SKM-1 treated with dmso at 0.1 percent for 144 hours (cell line): ENCODE measurements at regions not wholly inside any gene's neighbourhood (a gene's known extent, or its start where the extent isn't known, plus 50 kb on each side); places are given as distances from the start of the nearest gene placed in this dataset.
A peak's percentile ranks its signal among the peaks of the same experiment; 100 is the strongest.
"Not testable (repeated sequence)": the region's sequence is repeated elsewhere in the genome, so short reads cannot be mapped to it uniquely, and the experiment has no call there.

Experiments
- DNase-seq: peaks from one replicate; lab custom pipeline; 2025; ENCODE audit not compliant: unreplicated experiment; lab: John Stamatoyannopoulos, UW

DNA sequence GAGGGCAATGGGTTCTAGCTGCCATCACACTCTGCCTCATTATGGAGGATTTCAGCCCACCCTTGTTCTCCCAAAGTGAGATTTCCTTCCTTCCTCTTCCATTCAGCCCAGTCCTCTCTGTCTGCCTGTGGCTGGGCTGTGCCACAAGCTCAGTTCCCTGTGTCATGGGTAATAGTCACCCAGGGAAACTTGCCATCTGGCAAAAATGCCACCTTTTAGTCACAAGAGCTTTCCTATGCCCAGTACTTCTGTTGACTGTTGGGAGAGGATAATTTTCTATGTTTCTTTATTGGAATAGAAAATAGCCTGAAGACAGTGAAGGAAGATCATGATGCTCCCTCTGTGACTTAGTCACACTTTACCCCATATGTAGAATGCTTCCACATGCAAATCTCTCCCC, 71.4 kb downstream of the TLR4 start:
- no peak for DNase-seq

DNA sequence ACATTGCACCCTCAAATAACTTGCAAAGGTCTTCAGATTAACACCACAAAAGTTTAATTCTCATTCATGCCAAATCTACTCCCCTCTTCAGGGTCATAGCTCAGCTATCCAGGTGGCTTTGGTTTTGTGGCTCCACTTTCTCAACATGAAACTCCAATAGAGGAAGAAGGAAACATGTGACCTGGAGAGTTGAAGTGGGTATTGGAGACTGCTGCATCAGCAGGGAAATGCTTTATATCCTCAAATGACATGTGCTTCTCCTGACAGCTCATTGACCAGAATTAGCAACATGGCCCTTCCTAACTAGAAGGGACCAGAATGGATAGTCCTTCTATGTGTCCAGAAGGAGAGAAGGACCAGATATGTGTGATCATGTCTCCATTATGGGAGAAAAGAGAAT, 73.6 kb downstream of the TLR4 start:
- DNase-seq: peak; percentile 26

DNA sequence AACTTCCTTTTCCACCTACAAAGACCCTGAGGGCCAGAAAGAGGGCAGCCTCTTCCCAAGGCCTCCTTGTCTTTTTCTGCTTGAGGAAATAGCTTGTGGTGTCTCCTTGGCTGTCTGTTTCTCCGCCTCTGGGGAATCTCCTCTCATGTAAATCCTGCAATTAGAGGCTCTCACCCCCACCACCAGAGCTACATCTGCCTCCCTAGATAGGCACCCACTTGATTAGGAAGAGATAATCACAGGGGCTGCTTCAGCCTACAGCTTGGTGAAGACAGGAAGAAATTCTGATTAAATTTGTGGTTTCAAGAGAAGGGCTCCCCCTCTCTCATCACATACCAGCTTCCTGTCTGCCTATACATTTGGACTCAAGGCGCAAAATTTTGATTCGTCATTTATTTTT, 75.6 kb downstream of the TLR4 start:
- no peak for DNase-seq

DNA sequence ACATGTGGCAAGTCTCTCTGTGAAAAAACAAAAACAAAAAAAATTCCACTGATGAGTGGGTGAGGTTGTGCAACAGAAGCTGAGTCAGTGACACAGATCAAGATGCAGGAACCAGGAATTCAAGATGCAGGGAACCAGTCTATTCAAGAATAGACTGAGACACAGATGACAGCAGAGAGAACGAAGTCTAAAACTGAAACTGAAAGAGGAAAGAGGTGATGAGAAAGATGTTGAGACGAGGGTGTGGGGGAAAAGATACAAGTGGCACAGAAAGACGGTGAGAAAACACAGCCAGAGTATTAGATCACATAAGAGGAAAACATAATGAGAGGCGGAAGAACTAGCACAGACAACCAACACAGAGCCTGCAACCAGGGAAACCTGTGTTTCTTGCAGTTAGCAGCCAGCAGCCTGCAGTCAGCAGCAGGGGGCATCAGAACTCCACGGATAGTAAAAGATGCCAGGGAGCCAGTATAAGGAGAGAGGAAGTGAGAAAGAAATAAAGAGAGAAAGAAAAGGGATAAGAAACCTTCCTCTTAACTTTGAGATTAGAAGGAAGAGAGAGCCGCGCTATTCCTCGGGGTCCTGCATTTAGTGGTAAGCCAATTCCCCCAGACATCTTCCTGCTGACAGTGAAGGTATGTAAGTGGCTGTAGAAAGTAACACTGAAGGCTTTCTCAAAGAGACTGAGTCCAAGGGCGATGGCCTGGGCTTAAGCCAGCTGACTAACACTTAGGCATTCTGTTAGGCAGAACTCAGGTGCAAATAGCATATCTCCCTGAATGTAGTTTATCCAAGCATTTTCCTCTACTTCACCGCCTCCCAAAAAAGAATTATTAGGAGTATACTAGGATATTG, 79.0 kb downstream of the TLR4 start:
- DNase-seq: peak; percentile 83

DNA sequence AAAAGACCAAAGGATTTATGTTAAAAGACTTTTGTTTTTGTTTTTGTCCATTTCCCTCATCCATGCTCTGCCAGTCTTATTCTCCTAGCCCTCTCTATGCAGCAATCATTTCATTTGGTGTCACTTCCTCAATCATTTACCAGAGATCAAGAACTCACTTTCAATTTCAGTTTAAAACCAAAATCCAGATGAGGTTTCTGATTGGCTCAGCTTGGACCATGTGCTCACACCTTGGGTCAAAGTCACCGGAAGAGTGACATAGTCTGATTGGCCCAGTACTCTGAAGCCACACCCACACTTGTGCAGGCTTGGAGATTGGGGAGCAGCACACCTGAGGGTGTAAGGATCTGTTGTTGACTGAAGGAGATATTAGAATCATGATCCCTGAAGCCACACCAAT, 79.6 kb downstream of the TLR4 start:
- DNase-seq: peak; percentile 43

DNA sequence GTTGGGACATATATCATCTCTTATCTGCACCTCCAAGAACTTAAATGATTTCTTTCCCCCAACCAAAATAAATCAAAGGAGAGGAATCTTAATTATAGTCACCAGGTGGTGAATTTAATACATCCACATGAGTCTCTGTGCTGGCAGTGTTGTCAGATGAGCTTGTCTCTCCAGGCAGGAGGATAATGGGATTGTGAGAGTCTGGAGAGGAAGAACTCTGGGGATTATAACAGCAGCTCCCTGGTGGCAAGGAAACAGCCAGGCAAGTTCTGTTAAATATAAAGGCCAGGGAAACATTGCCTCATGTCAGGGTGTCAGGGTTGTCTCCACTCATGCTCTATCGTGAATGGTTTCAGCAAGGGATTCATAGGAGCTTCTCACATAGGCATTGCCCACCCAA, 80.8 kb downstream of the TLR4 start:
- DNase-seq: no peak

DNA sequence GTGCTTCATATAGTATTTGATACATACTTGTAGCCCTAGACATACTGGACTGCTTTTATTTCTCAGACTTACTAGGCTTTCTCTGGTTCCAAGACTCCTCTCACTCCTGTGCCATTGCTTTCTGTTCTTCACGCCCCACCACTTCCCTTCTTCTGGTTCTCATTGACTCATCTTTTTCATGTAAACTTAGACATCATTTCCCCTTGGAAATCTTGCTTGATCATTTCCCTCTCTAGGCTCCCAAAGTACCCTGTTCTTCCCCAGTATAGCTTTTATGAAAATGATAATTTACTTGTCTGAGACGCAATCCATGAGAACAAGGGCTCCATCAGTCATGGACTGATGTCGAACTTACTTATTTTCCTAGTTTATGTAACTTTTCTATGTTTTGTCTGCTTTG, 83.5 kb downstream of the TLR4 start:
- no peak for DNase-seq

DNA sequence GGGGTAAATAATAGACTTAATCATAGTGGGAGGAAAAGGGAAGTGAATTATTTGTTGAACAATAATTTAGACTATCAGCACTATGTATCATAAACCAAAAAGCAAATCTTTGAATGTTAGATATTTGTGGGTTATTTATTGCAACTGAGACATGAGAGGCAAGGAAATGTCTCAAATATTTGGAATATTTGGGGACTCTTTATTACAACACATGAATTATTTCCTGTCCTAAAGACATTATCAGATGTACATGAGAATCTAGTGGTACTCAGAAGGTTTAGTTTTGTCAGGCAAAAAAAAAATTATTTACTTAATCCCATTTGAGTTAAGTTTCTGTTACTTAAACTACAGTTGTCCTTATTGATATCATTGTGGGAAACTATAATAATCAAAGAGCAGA, 91.1 kb downstream of the TLR4 start:
- DNase-seq: no peak

DNA sequence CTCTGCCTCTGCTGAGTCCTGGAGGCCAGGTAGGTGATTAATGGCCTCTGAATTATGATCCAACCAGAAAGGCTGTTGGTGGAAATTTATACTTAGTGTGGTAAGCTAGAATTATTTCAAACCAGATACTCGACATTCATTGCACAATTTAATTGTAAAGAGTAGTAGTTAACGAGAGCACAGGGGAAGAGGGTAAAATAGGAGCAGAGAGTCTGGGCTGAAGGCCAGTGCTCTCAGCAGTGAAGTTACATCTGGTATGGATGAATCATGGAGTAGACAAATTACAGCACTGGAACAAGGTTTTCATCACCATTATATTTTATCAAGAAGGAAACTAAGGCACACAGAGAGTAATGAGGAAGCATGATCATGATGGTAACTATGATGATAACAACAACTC, 92.5 kb downstream of the TLR4 start:
- no peak for DNase-seq

DNA sequence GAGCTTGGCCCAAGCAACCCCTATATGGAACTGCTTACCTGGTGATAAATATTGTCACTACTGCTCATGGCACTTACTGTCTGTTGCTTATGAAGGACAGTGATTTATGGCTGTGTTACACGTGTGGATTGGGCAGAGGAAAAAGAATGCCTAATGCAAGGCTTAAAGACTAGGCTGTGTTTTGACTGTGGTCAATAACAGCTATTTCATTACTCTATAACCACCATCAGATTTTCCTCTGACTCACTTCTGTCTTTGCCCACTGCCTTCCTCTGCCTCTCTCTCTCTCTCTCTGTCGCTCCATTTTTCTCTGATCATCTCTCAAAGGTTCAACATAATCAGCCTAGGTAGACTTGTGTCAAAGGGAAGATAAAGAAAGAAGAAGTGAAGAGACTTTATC, 96.2 kb downstream of the TLR4 start:
- DNase-seq: no peak

DNA sequence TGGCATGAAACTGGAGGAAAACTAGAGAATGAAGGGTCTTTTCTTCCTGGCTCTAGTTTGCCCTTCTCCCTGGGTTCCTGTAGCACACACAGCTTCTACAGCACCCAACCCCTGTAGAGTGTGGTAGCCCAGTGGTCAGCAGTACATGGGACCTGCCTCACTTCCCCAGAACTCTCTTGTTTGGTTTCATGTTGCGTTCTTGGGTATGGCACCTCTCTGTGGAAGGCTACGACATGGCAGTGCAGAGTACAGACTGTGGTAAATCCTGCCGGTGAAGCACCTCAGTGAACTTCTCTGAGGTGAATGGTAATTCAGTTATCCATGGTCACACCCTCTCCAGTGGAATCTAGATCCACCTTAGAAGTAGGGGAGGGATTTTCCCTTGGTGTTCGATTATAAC, 105.5 kb downstream of the TLR4 start:
- no peak for DNase-seq

DNA sequence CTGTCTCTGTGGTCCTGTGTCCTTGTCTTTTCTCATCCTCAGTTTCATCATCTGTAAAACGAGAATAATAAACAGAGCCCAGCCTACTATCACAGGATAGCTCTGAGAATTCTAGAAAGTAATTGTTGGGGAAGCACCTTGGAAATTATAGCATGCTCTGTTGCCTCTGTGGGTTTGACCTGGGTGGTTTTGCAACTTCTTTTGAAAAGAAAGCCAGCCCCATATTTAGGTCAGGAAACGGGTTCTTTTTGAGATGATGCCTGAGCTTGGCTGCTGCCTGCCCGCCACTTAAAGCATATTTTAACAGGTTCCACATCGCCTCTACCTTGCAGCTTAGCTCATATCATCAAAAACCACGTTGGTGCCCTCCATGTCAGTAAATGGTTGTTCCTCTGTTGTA, 111.1 kb downstream of the TLR4 start:
- DNase-seq: peak; percentile 19

DNA sequence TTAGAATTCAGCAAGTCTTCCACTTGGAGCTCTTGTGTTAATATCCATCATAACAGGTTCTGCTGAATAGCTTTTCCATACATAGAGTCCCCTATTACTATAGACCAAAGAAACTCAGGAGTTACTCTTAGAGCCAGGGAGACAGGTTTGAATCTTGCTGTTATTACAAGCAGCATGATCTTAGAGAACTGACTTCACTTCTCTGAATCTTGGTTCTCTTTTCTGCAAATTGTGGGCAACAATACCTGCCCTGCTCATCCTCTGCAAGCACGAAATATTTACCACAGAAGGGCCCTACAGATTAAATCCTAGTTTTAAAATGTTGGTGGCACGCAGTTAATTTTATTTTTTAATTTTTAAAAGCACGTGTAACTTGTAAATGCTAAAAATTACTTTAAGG, 111.7 kb downstream of the TLR4 start:
- peak; percentile 7 for DNase-seq

DNA sequence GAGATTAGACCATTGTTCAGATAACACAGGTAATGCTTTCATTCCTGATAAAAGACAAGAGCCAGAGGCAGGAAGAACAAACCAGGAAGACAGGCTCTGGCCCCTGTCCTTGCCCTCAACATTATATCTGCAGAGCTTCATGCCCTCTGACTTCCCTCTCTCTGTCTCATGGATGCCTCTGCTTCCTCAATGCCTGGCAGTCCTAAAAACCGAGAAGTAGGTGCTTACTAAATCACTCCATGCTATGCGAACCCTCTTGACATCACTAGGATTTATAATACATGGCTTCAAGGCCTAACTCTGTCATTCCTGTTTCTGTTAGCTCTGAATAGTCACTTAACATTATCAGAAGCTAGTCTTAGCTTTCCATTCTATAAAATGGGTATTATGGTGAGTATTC, 117.8 kb downstream of the TLR4 start:
- DNase-seq: peak; percentile 29

DNA sequence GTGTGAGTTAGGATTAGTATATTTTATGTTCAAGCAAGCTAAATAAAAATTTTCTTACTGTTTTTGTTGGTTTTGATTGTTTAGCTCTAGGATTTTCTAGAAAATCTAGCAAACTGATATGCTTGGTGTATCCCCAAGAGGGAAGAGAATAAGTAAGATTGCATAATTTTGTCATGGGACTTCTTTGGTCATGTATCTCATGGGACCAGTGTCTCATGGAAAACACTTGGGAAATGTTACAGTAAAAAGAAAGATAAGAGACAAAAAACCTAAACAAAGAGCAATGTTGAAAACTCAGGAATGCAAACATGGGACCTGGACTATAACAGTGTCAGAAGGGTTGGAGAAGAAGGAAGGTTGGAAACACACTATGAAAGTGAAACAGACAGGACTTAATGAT, 119.4 kb downstream of the TLR4 start:
- DNase-seq: no peak

DNA sequence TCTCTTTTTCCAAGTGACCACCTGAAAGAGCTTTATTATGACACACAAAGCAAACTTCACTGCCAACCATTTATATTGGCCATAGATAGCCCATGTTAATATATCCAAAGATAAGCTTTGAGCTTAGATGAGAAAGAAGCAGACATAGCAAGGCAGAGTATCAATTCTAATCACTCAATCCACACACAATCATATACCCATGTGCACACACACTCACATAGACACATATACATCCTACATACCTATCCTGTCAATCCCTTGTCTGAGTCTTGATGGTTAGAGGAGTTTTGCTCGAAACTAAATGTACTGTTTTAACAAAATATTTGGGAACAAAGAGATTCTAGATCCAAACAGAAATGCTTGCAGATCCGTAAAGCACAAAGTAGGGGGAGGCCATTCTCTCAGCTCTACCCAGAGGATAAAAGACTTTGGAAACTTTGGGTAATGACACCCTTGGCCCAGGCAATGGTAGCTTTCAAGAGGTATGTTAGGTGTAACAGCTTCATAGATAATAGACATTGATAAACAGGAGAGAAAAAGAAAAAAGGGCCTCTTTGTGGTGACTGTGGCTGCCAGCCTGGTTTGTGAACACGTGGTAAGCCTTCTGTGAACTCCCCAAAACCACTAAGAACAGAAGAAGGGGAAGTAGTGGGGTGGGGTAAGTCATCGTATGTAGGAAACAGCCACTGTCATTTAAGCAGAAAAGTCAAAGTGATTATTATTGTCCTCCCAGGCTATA, 121.6 kb downstream of the TLR4 start:
- DNase-seq: peak; percentile 89

DNA sequence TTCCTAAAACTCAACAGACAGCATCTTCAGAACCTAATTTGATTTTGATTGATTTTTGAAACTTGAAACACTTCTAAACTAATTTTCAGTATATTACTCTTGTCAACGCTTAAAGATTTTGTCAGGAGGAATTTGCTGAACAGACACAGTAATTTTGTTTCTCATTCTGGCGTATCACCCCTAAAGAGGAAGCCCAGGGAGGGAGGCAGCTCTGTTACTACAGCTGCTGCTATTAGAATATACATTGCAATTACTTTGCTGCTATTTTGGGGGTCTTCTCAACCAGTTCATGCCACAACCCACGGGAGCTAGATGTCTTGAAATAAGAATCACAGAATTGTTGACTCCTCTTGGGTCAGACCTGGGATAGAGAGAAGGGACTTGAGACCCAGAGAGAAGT, 122.6 kb downstream of the TLR4 start:
- peak; percentile 7 for DNase-seq

DNA sequence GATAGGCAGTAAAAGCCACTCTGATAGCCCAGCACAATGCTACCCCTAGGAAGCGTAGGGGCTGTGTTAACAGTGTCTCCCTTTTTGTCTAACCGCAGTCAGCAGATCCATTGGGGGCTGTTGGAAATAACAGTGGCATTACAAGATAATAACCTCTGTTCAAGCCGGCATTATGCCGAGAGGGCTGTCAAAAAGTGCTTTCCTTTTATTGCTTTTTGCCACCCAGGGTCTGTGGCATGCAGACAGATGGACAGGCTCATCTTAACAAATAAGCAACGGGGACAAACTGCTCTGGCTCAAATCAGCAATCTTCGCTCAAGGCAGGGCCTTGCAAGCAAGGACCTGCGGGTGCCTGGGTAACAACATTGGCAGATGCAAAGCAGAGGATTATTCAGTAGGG, 123.3 kb downstream of the TLR4 start:
- no peak for DNase-seq

DNA sequence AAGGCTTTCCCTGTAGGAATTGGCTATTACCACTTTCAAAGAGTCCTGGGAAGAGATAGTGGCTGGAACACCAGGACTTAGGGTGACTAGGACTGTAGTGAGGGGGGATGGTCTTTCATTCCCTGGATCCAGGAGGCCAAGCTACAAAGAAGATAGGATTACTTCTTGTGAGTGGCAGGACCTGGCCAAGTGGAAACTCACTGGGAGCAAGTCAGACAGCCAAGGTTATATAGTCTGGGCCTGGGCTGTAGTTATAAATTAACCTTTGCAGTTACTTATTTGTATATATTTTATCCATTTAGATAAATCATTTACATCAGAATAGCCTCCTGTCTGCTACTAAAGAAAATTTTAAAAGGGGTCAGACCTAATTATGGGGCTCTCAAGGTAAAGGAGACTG, 124.3 kb downstream of the TLR4 start:
- no peak for DNase-seq

DNA sequence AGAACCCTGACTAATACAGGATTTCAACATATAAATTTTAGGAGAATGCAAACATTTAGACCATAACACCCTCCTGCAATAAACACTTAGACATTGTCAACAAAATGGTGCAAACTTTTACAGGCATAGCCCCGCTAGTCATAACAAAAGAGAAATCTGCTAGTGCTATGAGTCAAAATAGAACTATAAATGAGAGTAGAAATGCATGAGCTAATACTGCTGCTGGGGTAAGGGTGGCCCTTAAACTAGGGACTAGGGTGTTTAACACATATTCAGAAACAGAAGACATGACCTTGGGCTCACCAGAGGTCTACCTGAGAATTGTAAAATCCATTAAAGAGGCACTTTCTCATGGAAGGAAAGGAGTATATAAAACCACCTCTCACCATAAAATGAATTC, 131.6 kb downstream of the TLR4 start:
- DNase-seq: no peak

DNA sequence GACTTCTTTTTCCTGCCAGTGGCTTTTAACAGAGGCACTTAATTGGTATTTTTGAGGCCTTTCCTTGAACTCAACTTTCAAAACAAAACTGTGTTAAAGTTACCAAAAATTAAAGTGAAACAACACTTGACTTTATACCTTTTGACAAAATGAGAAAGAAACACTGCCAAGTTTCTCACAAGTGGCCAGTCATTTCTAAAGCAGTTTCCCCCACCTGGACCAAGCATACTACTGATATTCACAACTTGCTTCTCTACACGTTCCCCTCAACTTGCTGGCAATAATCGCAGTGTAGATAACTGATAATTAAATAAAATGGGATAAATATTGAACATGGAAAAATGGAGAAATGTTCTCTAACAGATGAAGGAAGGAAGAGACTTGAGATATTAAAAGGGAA, 135.7 kb downstream of the TLR4 start:
- no peak for DNase-seq

DNA sequence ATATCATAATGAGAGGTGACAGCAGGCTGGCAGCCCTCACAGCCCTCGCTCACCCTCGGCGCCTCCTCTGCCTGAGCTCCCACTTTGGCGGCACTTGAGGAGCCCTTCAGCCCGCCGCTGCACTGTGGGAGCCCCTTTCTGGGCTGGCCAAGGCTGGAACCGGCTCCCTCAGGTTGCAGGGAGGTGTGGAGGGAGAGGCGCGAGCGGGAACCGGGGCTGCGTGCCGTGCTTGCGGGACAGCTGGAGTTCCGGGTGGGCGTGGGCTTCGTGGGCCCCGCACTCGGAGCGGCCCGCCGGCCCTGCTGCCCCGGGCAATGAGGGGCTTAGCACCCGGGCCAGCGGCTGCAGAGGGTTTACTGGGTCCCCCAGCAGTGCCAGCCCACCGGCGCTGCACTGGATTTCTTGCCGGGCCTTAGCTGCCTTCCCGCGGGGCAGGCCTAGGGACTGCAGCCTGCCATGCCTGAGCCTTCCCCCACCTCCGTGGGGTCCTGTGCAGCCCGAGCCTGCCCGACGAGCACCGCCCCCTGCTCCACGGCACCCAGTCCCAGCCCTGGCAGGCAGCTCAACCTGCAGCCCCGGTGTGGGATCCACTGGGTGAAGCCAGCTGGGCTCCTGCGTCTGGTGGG, 147.7 kb downstream of the TLR4 start:
- DNase-seq: not testable (repeated sequence)
